NT2/D1 (cell line): ENCODE measurements at regions not wholly inside any gene's neighbourhood (a gene's known extent, or its start where the extent isn't known, plus 50 kb on each side); places are given as distances from the start of the nearest gene placed in this dataset.

Experiments
- DNase-seq: peaks from one replicate; pipeline ENCODE4 v3.0.0-alpha.2; 2011; ENCODE audit warnings: low read depth, low spot score
- H3K27me3 ChIP-seq: 2 replicates; pipeline ENCODE4 v1.6.0; 2011; ENCODE audit warnings: mild to moderate bottlenecking; ENCODE audit not compliant: insufficient read length, insufficient read depth
- H3K36me3 ChIP-seq: 2 replicates; pipeline ENCODE4 v1.6.1; 2011; ENCODE audit warnings: mild to moderate bottlenecking, low read length, mixed read lengths; ENCODE audit not compliant: insufficient read depth, insufficient read length
- H3K4me1 ChIP-seq: 2 replicates; pipeline ENCODE4 v1.5.1; 2011; ENCODE audit not compliant: insufficient read depth, insufficient read length
- H3K4me3 ChIP-seq: 2 replicates; pipeline ENCODE4 v1.5.1; 2011; ENCODE audit warnings: low read depth; ENCODE audit not compliant: insufficient read length
- H3K9ac ChIP-seq: 2 replicates; pipeline ENCODE4 v1.6.0; 2011; ENCODE audit warnings: low read depth; ENCODE audit not compliant: insufficient read length
- H3K9me3 ChIP-seq: 2 replicates; pipeline ENCODE4 v1.5.1; 2011; ENCODE audit warnings: mild to moderate bottlenecking, low read length; ENCODE audit not compliant: insufficient read depth
- SUZ12 ChIP-seq: IDR thresholded peaks from 2 replicates; pipeline ENCODE4 v1.6.1; 2011; ENCODE audit not compliant: insufficient read length, insufficient read depth; ENCODE audit errors: extremely low read depth
- YY1 ChIP-seq: IDR thresholded peaks from 2 replicates; pipeline ENCODE4 v1.6.1; 2011; ENCODE audit not compliant: insufficient read length, insufficient read depth
- ZNF274 ChIP-seq: IDR thresholded peaks from 2 replicates; pipeline ENCODE4 v1.6.1; 2011; ENCODE audit warnings: mild to moderate bottlenecking, low read depth, low read length

GRCh38 chr10:3224241-3224640, 51.7 kb upstream of the PITRM1 start:
- Histone ChIP-seq H3K36me3 (no peaks in the 10 kb centered on the region), H3K4me3 (no peak overlapping the region), H3K27me3 (no peaks in the 10 kb centered on the region), H3K9ac (no peak overlapping the region), H3K4me1 (peaks cover 5% of the 10 kb centered on the region), H3K9me3 (no peaks in the 10 kb centered on the region)
- no peak for TF ChIP-seq YY1
- TF ChIP-seq SUZ12 = no peak
- no peak for TF ChIP-seq ZNF274
- DNase-seq = no peak

- no peak for TF ChIP-seq ZNF274
- TF ChIP-seq SUZ12 = no peak
- TF ChIP-seq YY1 = no peak
- no peak overlapping the region for H3K9ac ChIP-seq
- no peaks in the 10 kb centered on the region for H3K9me3 ChIP-seq
- no peaks in the 10 kb centered on the region for H3K27me3 ChIP-seq
- H3K36me3 ChIP-seq = no peaks in the 10 kb centered on the region
- no peaks in the 10 kb centered on the region for H3K4me1 ChIP-seq
- no peak overlapping the region for H3K4me3 ChIP-seq
- no peak for DNase-seq
These were observed 50.0 kb upstream of the PITRM1 start for GRCh38 chr10:3222626-3223025.
